ENCODE measurements at regions not wholly inside any gene's neighbourhood (a gene's known extent, or its start where the extent isn't known, plus 50 kb on each side); places are given as distances from the start of the nearest gene placed in this dataset.

DNA sequence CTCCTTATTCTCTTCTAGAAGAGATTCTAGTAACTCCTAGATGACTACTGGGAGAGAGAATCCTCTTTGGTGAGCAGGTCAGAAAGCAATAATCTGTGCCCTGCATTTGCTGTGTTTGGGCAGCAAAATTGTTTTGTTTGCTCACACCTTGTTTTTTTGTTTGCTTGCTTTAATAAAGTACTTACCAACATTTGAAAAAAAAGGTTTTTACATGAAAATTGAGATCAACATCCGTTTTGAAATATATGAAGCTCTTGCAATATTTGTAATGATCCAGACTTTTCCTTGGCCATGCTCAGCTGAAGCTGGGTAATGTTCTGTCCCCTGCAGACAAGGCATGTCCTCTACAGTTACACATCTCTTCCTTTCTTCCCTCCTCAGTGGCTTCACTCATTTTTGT lies 62.2 kb downstream of the DIPK2A start:
- Mint-ChIP-seq H3K9me3 (peaks cover 4% of the 10 kb centered on the region; the same call in 1 of the 2 replicates), H3K27ac (no peak overlapping the region), H3K4me1 (ENCODE audit: low read depth) (no peaks in the 10 kb centered on the region), H3K4me3 (no peak overlapping the region), H3K36me3 (ENCODE audit: low read depth) (no peaks in the 10 kb centered on the region), H3K27me3 (ENCODE audit: insufficient read depth) (no peaks in the 10 kb centered on the region)
- DNase-seq = no peak
- TF ChIP-seq, protein P1, sequence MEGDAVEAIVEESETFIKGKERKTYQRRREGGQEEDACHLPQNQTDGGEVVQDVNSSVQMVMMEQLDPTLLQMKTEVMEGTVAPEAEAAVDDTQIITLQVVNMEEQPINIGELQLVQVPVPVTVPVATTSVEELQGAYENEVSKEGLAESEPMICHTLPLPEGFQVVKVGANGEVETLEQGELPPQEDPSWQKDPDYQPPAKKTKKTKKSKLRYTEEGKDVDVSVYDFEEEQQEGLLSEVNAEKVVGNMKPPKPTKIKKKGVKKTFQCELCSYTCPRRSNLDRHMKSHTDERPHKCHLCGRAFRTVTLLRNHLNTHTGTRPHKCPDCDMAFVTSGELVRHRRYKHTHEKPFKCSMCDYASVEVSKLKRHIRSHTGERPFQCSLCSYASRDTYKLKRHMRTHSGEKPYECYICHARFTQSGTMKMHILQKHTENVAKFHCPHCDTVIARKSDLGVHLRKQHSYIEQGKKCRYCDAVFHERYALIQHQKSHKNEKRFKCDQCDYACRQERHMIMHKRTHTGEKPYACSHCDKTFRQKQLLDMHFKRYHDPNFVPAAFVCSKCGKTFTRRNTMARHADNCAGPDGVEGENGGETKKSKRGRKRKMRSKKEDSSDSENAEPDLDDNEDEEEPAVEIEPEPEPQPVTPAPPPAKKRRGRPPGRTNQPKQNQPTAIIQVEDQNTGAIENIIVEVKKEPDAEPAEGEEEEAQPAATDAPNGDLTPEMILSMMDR (IDR thresholded peaks at IDR 0.05) = no peak

GRCh38 chr3:144034715-144035290 lies 63.2 kb downstream of the DIPK2A start:
- TF ChIP-seq, protein P1 (IDR thresholded peaks at IDR 0.05) = no peak
- no peak for DNase-seq
- Mint-ChIP-seq H3K27me3 (ENCODE audit: insufficient read depth) (no peaks in the 10 kb centered on the region), H3K4me1 (ENCODE audit: low read depth) (no peaks in the 10 kb centered on the region; the same call in 1 of the 2 replicates), H3K27ac (no peak overlapping the region), H3K4me3 (no peak overlapping the region), H3K9me3 (peaks cover 4% of the 10 kb centered on the region; the same call in 1 of the 2 replicates), H3K36me3 (ENCODE audit: low read depth) (0 out of 2 replicates have a peak, but pooled peaks cover 3% of the 10 kb centered on the region)

GRCh38 chr3:144036498-144036897 lies 64.9 kb downstream of the DIPK2A start:
- no peak for DNase-seq
- Mint-ChIP-seq H3K4me3 (no peak overlapping the region), H3K27ac (no peak overlapping the region), H3K9me3 (peaks cover 4% of the 10 kb centered on the region; the same call in 1 of the 2 replicates), H3K4me1 (ENCODE audit: low read depth) (no peaks in the 10 kb centered on the region; the same call in 1 of the 2 replicates), H3K36me3 (ENCODE audit: low read depth) (0 out of 2 replicates have a peak, but pooled peaks cover 3% of the 10 kb centered on the region), H3K27me3 (ENCODE audit: insufficient read depth) (no peaks in the 10 kb centered on the region)
- TF ChIP-seq, protein P1 (IDR thresholded peaks at IDR 0.05) = no peak

- Mint-ChIP-seq H3K4me1 (ENCODE audit: low read depth) (no peaks in the 10 kb centered on the region; the same call in 1 of the 2 replicates), H3K36me3 (ENCODE audit: low read depth) (0 out of 2 replicates have a peak, but pooled peaks cover 3% of the 10 kb centered on the region), H3K27ac (no peak overlapping the region), H3K9me3 (peaks cover 4% of the 10 kb centered on the region; the same call in 1 of the 2 replicates), H3K27me3 (ENCODE audit: insufficient read depth) (no peaks in the 10 kb centered on the region), H3K4me3 (no peak overlapping the region)
- DNase-seq = no peak
- TF ChIP-seq, protein P1 (IDR thresholded peaks at IDR 0.05) = no peak
Observed at GRCh38 chr3:144039661-144040060, 68.0 kb downstream of the DIPK2A start.

DNA sequence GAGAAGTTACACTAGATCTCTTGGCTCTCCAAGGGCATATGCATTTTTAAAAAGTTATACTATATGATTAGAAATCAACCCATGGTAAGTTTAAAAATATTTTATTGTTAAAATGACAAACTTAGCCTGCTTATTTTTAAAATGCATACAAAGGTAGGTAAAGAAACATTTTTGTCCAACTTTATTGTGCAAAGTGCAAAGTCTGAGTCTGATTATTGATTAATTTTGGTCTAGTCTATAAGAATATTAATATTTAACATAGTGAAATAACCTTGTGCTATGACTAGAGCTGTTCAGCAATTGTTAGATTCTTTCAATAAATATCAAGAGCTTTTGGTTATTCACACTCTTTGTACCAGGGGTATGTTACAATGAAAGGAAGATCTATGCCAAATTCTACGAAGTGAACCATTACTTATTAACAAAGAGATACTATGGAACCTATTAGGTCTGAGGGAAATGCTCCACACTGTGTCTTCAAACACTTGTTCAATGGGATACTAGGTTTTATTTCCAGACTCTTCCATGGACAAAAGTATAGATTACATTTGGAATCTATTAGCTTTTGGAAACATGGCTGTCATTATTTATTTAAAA lies 70.4 kb downstream of the DIPK2A start:
- Mint-ChIP-seq H3K27ac (no peak overlapping the region), H3K9me3 (peaks cover 4% of the 10 kb centered on the region; the same call in 1 of the 2 replicates), H3K4me1 (ENCODE audit: low read depth) (no peaks in the 10 kb centered on the region; the same call in 1 of the 2 replicates), H3K36me3 (ENCODE audit: low read depth) (0 out of 2 replicates have a peak, but pooled peaks cover 3% of the 10 kb centered on the region), H3K4me3 (no peak overlapping the region), H3K27me3 (ENCODE audit: insufficient read depth) (no peaks in the 10 kb centered on the region)
- TF ChIP-seq, protein P1 (IDR thresholded peaks at IDR 0.05) = no peak
- DNase-seq = no peak
